ENCODE measurements at regions not wholly inside any gene's neighbourhood (a gene's known extent, or its start where the extent isn't known, plus 50 kb on each side); places are given as distances from the start of the nearest gene placed in this dataset.
"Not testable (repeated sequence)": the region's sequence is repeated elsewhere in the genome, so short reads cannot be mapped to it uniquely, and the experiment has no call there.

DNA sequence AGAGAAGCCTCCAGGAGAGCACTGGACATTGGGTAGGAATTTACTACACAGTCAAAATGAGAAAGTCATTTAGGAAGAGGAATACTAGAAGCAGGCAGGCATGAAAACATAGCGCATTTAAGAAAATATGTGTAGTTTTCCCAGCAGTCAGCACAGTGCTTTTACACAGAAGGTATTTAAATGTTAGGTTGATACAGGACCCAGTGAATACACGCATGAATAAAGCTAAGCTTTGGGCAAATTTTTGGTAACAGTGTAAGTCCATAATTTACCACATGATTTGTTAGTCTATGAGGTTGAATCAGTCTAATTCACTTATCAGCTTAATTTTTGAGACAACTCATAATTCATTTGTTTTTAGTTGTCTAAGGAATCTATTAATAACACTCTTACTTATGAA is 421.7 kb upstream of the CDH20 start:
- no peak overlapping the region for H2AFZ ChIP-seq (ENCODE audit: insufficient read depth, low read length, poor library complexity)
- H3K36me3 ChIP-seq (ENCODE audit: control insufficient read depth in 1 of 2, insufficient read depth in 2 of 2, low read length in 2 of 2) = no peaks in the 10 kb centered on the region
- H4K91ac ChIP-seq (ENCODE audit: low read depth, low read length) = no peak overlapping the region
- H3K4me2 ChIP-seq (ENCODE audit: low read length) = no peak overlapping the region
- DNase-seq = no peak
- no peak overlapping the region for H3K4me3 ChIP-seq (ENCODE audit: low read depth, low read length)
- H3K27me3 ChIP-seq (ENCODE audit: insufficient read depth, low read length) = no peaks in the 10 kb centered on the region
- no peaks in the 10 kb centered on the region for H3K79me1 ChIP-seq (ENCODE audit: low read length)
- H3K23ac ChIP-seq (ENCODE audit: low read length) = no peak overlapping the region
- WGBS (ENCODE audit: extremely low coverage, insufficient coverage, insufficient read length) = no CpG with 5 or more reads among the region's 2 CpGs
- H2BK12ac ChIP-seq (ENCODE audit: low read length) = no peak overlapping the region
- H2BK120ac ChIP-seq (ENCODE audit: insufficient read depth, low read length, poor library complexity) = no peak overlapping the region
- no peaks in the 10 kb centered on the region for H3K79me2 ChIP-seq (ENCODE audit: control insufficient read depth, insufficient read depth, low read length, poor library complexity)
- no peak overlapping the region for H2BK5ac ChIP-seq (ENCODE audit: low read depth, low read length, poor library complexity)
- H3K18ac ChIP-seq (ENCODE audit: low read length) = no peak overlapping the region
- no peak overlapping the region for H3K14ac ChIP-seq (ENCODE audit: low read length)
- H4K8ac ChIP-seq (ENCODE audit: low read depth, low read length) = no peak overlapping the region
- H3K4ac ChIP-seq (ENCODE audit: low read depth, low read length) = no peak overlapping the region
- no peak overlapping the region for H3K9ac ChIP-seq (ENCODE audit: low read length)
- H3K27ac ChIP-seq (ENCODE audit: low read depth, low read length) = no peak overlapping the region
- H3K4me1 ChIP-seq (ENCODE audit: control insufficient read depth in 1 of 2, insufficient read depth in 2 of 2, low read length in 2 of 2) = no peaks in the 10 kb centered on the region
- no peaks in the 10 kb centered on the region for H3K9me3 ChIP-seq (ENCODE audit: insufficient read depth, low read depth, low read length)
- no peak overlapping the region for H4K12ac ChIP-seq (ENCODE audit: low read depth, low read length)
- H2AK5ac ChIP-seq (ENCODE audit: low read length) = no peak overlapping the region

DNA sequence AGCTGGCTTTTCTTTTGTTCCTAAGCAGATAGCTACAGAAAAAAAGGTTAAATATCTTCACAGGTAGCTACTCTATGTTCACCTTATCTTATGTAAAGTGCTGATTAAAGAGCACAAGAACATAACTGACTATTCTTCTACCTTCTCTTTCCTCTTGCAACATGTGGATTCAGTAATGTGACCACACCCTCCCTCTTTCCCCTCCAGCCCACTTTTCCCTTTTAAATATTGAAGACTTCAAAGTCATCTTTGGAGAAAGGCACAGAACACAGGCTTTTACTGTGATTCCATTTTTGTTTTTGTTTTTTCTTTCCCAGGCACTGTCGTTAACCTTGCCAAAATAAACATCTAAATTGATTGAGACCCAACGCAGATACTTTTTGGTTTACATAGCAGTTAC is 418.1 kb upstream of the CDH20 start:
- Histone ChIP-seq H3K18ac (ENCODE audit: low read length) (no peak overlapping the region), H3K14ac (ENCODE audit: low read length) (no peak overlapping the region), H2AFZ (ENCODE audit: insufficient read depth, low read length, poor library complexity) (no peak overlapping the region), H3K9me3 (ENCODE audit: insufficient read depth, low read depth, low read length) (no peaks in the 10 kb centered on the region), H3K4ac (ENCODE audit: low read depth, low read length) (no peak overlapping the region), H3K36me3 (ENCODE audit: control insufficient read depth in 1 of 2, insufficient read depth in 2 of 2, low read length in 2 of 2) (no peaks in the 10 kb centered on the region), H3K79me1 (ENCODE audit: low read length) (no peaks in the 10 kb centered on the region), H3K27me3 (ENCODE audit: insufficient read depth, low read length) (no peaks in the 10 kb centered on the region), H4K12ac (ENCODE audit: low read depth, low read length) (no peak overlapping the region), H3K9ac (ENCODE audit: low read length) (no peak overlapping the region), H3K4me1 (ENCODE audit: control insufficient read depth in 1 of 2, insufficient read depth in 2 of 2, low read length in 2 of 2) (no peaks in the 10 kb centered on the region), H2BK12ac (ENCODE audit: low read length) (no peak overlapping the region), H3K79me2 (ENCODE audit: control insufficient read depth, insufficient read depth, low read length, poor library complexity) (no peaks in the 10 kb centered on the region), H3K4me3 (ENCODE audit: low read depth, low read length) (no peak overlapping the region), H2BK120ac (ENCODE audit: insufficient read depth, low read length, poor library complexity) (no peak overlapping the region), H3K23ac (ENCODE audit: low read length) (no peak overlapping the region), H3K27ac (ENCODE audit: low read depth, low read length) (no peak overlapping the region), H2BK5ac (ENCODE audit: low read depth, low read length, poor library complexity) (no peak overlapping the region), H2AK5ac (ENCODE audit: low read length) (no peak overlapping the region), H3K4me2 (ENCODE audit: low read length) (no peak overlapping the region), H4K8ac (ENCODE audit: low read depth, low read length) (no peak overlapping the region), H4K91ac (ENCODE audit: low read depth, low read length) (no peak overlapping the region)
- DNase-seq = no peak
- WGBS (ENCODE audit: extremely low coverage, insufficient coverage, insufficient read length) = no CpG with 5 or more reads among the region's 2 CpGs

DNA sequence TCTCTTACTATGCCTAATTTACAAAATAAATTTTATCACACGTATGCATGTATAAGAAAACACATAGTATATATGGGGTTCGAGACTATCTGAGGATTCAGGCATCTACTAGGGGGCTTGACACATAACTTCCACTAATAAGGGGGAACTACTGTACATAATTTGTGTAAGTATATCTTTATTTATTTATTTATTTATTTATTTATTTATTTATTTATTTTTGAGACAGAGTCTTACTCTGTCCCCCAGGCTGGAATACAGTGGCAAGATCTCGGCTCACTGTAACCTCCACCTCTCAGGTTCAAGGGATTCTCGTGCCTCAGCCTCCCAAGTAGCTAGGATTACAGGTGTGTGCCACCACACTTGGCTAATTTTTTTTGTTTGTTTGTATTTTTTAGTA is 414.4 kb upstream of the CDH20 start:
- no CpG with 5 or more reads among the region's 4 CpGs for WGBS (ENCODE audit: extremely low coverage, insufficient coverage, insufficient read length)
- H3K79me1 ChIP-seq (ENCODE audit: low read length); H3K9ac ChIP-seq (ENCODE audit: low read length); H2BK5ac ChIP-seq (ENCODE audit: low read depth, low read length, poor library complexity); H3K27me3 ChIP-seq (ENCODE audit: insufficient read depth, low read length); H3K4me3 ChIP-seq (ENCODE audit: low read depth, low read length); H2AFZ ChIP-seq (ENCODE audit: insufficient read depth, low read length, poor library complexity); H2BK120ac ChIP-seq (ENCODE audit: insufficient read depth, low read length, poor library complexity); H2AK5ac ChIP-seq (ENCODE audit: low read length); H3K23ac ChIP-seq (ENCODE audit: low read length); H3K4ac ChIP-seq (ENCODE audit: low read depth, low read length); H2BK12ac ChIP-seq (ENCODE audit: low read length); H3K27ac ChIP-seq (ENCODE audit: low read depth, low read length); H3K79me2 ChIP-seq (ENCODE audit: control insufficient read depth, insufficient read depth, low read length, poor library complexity); DNase-seq; H3K4me1 ChIP-seq (ENCODE audit: control insufficient read depth in 1 of 2, insufficient read depth in 2 of 2, low read length in 2 of 2); H3K4me2 ChIP-seq (ENCODE audit: low read length); H3K9me3 ChIP-seq (ENCODE audit: insufficient read depth, low read depth, low read length); H4K8ac ChIP-seq (ENCODE audit: low read depth, low read length); H3K14ac ChIP-seq (ENCODE audit: low read length); H4K91ac ChIP-seq (ENCODE audit: low read depth, low read length); H3K36me3 ChIP-seq (ENCODE audit: control insufficient read depth in 1 of 2, insufficient read depth in 2 of 2, low read length in 2 of 2); H4K12ac ChIP-seq (ENCODE audit: low read depth, low read length); H3K18ac ChIP-seq (ENCODE audit: low read length): not testable (repeated sequence)

DNA sequence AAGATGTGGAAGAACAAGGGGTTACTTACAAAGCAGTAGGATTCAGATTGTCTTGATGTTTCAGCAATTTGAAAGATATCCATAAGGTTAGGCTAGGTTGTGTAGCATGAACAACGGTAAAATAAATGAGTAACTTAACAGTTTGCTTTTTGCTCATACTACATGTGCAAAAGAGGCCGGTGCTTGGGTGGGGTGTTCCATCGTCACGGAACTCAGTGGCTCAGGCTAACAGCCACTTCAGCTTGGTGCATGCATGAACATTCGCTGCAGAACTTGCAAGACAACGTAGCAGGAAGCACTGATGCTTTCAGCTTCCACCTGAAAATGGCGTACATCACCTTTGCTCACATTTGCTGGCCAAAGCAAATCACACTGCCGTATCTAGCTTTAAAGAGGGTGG is 407.3 kb upstream of the CDH20 start:
- Histone ChIP-seq H3K79me2 (ENCODE audit: control insufficient read depth, insufficient read depth, low read length, poor library complexity) (no peaks in the 10 kb centered on the region), H3K18ac (ENCODE audit: low read length) (no peak overlapping the region), H3K79me1 (ENCODE audit: low read length) (no peaks in the 10 kb centered on the region), H3K9ac (ENCODE audit: low read length) (no peak overlapping the region), H3K27me3 (ENCODE audit: insufficient read depth, low read length) (no peaks in the 10 kb centered on the region), H2BK120ac (ENCODE audit: insufficient read depth, low read length, poor library complexity) (no peak overlapping the region), H2BK12ac (ENCODE audit: low read length) (no peak overlapping the region), H2BK5ac (ENCODE audit: low read depth, low read length, poor library complexity) (no peak overlapping the region), H3K14ac (ENCODE audit: low read length) (no peak overlapping the region), H3K27ac (ENCODE audit: low read depth, low read length) (no peak overlapping the region), H3K4me1 (ENCODE audit: control insufficient read depth in 1 of 2, insufficient read depth in 2 of 2, low read length in 2 of 2) (no peaks in the 10 kb centered on the region), H4K91ac (ENCODE audit: low read depth, low read length) (no peak overlapping the region), H3K23ac (ENCODE audit: low read length) (no peak overlapping the region), H3K4ac (ENCODE audit: low read depth, low read length) (no peak overlapping the region), H2AK5ac (ENCODE audit: low read length) (no peak overlapping the region), H3K36me3 (ENCODE audit: control insufficient read depth in 1 of 2, insufficient read depth in 2 of 2, low read length in 2 of 2) (no peaks in the 10 kb centered on the region), H4K12ac (ENCODE audit: low read depth, low read length) (no peak overlapping the region), H3K4me2 (ENCODE audit: low read length) (no peak overlapping the region), H4K8ac (ENCODE audit: low read depth, low read length) (no peak overlapping the region), H3K9me3 (ENCODE audit: insufficient read depth, low read depth, low read length) (peaks cover 2% of the 10 kb centered on the region), H2AFZ (ENCODE audit: insufficient read depth, low read length, poor library complexity) (no peak overlapping the region), H3K4me3 (ENCODE audit: low read depth, low read length) (no peak overlapping the region)
- no CpG with 5 or more reads among the region's 8 CpGs for WGBS (ENCODE audit: extremely low coverage, insufficient coverage, insufficient read length)
- DNase-seq = no peak
